ENCODE measurements at regions not wholly inside any gene's neighbourhood (a gene's known extent, or its start where the extent isn't known, plus 50 kb on each side); places are given as distances from the start of the nearest gene placed in this dataset.

- H2BK15ac ChIP-seq (ENCODE audit: low read depth, low read length): no peak overlapping the region
Measured at GRCh38 chr5:10894445-10895054, 133.5 kb upstream of the DAP start.

More at GRCh38 chr5:10894445-10895054, 133.5 kb upstream of the DAP start:
- Mint-ChIP-seq H3K36me3 (ENCODE audit: insufficient read depth in 1 of 3, low read depth in 3 of 3) (0 out of 7 replicates have a peak, but pooled peaks cover 0 to 3% (median 0%) of the 10 kb centered on the region in 3 experiments), H3K27ac (no peak overlapping the region), H3K27me3 (ENCODE audit: low read depth) (peaks cover under 1% of the 10 kb centered on the region; the same call in 1 of the 2 replicates), H3K4me1 (peaks cover 14 to 21% of the 10 kb centered on the region in 2 experiments), H3K4me3 (no peak overlapping the region), H3K9me3 (peaks cover 2 to 8% of the 10 kb centered on the region in 2 experiments; a peak in 4 of 5 replicates)
- no peak overlapping the region for H4K8ac ChIP-seq (replicated peaks; ENCODE audit: insufficient read length, low read depth, low read length)
- no peak overlapping the region for H3K23ac ChIP-seq (ENCODE audit: insufficient read length, low read depth, low read length)
- no peak overlapping the region for H4K5ac ChIP-seq (ENCODE audit: insufficient read length, low read depth, low read length)
- no peak for DNase-seq
- H3K4me2 ChIP-seq (ENCODE audit: insufficient read depth, insufficient read length, low read length): no peak overlapping the region
- H3K9me3 ChIP-seq (ENCODE audit: control insufficient read depth, low read depth, low read length): no peaks in the 10 kb centered on the region
- TF ChIP-seq CTCF (conservative IDR thresholded peaks at IDR 0.05): no peak
- H3K18ac ChIP-seq (ENCODE audit: insufficient read length, low read depth, low read length): no peak overlapping the region
- H2BK12ac ChIP-seq (ENCODE audit: insufficient read length, low read depth, low read length): no peak overlapping the region
- WGBS (ENCODE audit: extremely low coverage, insufficient read length, low lambda C conversion rate): no CpG with 5 or more reads among the region's 9 CpGs
- no peak overlapping the region for H3K27ac ChIP-seq (ENCODE audit: insufficient read length, low read depth, low read length)
- H3K27me3 ChIP-seq (ENCODE audit: insufficient read depth, low read length): no peaks in the 10 kb centered on the region
- H2BK5ac ChIP-seq (ENCODE audit: insufficient read length, low read length): no peak overlapping the region
- no peak overlapping the region for H2AK5ac ChIP-seq (ENCODE audit: insufficient read length, low read length)
- no peak overlapping the region for H2AFZ ChIP-seq (ENCODE audit: low read length)
- H3K4ac ChIP-seq (ENCODE audit: low read depth, low read length): no peak overlapping the region
- H4K91ac ChIP-seq (ENCODE audit: insufficient read length, low read depth, low read length): no peak overlapping the region
- no peaks in the 10 kb centered on the region for H3K4me1 ChIP-seq (ENCODE audit: insufficient read depth, low read length)
- no peak overlapping the region for H3K56ac ChIP-seq (ENCODE audit: insufficient read length, low read depth, low read length)
- H3K14ac ChIP-seq (ENCODE audit: insufficient read depth, low read length): no peak overlapping the region
- H4K20me1 ChIP-seq (ENCODE audit: control insufficient read depth, insufficient read depth, insufficient read length): no peaks in the 10 kb centered on the region
- H2BK120ac ChIP-seq (ENCODE audit: low read depth, low read length, poor library complexity, severe bottlenecking): no peak overlapping the region
- H3K79me1 ChIP-seq (ENCODE audit: insufficient read depth, low read depth, low read length, poor library complexity, severe bottlenecking): no peaks in the 10 kb centered on the region
- no peak overlapping the region for H2BK20ac ChIP-seq (ENCODE audit: low read depth, low read length, poor library complexity, severe bottlenecking)
- H3T11ph ChIP-seq (ENCODE audit: low read length): no peak overlapping the region
- H3K23me2 ChIP-seq (ENCODE audit: insufficient read length, low read depth, low read length, poor library complexity, severe bottlenecking): no peaks in the 10 kb centered on the region
- H3K79me2 ChIP-seq (ENCODE audit: insufficient read depth, low read length): no peaks in the 10 kb centered on the region
- no peak overlapping the region for H3K9ac ChIP-seq (ENCODE audit: extremely low read depth, insufficient read length, low read length)
